Keratinocyte (primary cell): ENCODE measurements at regions not wholly inside any gene's neighbourhood (a gene's known extent, or its start where the extent isn't known, plus 50 kb on each side); places are given as distances from the start of the nearest gene placed in this dataset.

Experiments
- DNase-seq: peaks from one replicate; pipeline ENCODE4 v3.0.0-alpha.2; 2011; ENCODE audit warnings: low read depth, missing footprints, low spot score
- FAIRE-seq: peaks from 2 replicates; lab custom pipeline; 2011; peaks lifted over from hg19 to GRCh38; lab: Jason Lieb, UNC
- H2AFZ ChIP-seq: 2 replicates; pipeline ENCODE4 v1.6.0; 2012; ENCODE audit warnings: low read length, control low read depth, inconsistent platforms; ENCODE audit not compliant: control insufficient read depth
- H3K27ac ChIP-seq: 2 replicates; pipeline ENCODE4 v1.5.1; 2011; ENCODE audit warnings: low read length; ENCODE audit not compliant: control insufficient read depth, insufficient read depth
- H3K27me3 ChIP-seq: 3 replicates; pipeline ENCODE4 v1.6.0; 2011; ENCODE audit warnings: low read length; ENCODE audit not compliant: control insufficient read depth, insufficient read depth; ENCODE audit errors: extremely low read depth
- H3K36me3 ChIP-seq, 2 experiments: 2 replicates in 1 of 2; 3 replicates in 1 of 2; pipeline ENCODE4 v1.5.1; 2011; ENCODE audit warnings: low read length in 2 of 2, mild to moderate bottlenecking in 1 of 2; ENCODE audit not compliant: control insufficient read depth in 2 of 2, insufficient read depth in 2 of 2; ENCODE audit errors: extremely low read depth in 1 of 2
- H3K4me1 ChIP-seq: 3 replicates; pipeline ENCODE4 v1.5.1; 2011; ENCODE audit warnings: low read length; ENCODE audit not compliant: control insufficient read depth, insufficient read depth; ENCODE audit errors: extremely low read depth
- H3K4me2 ChIP-seq: 3 replicates; pipeline ENCODE4 v1.6.0; 2011; ENCODE audit warnings: low read depth, low read length; ENCODE audit not compliant: control insufficient read depth, insufficient read depth; ENCODE audit errors: extremely low read depth
- H3K4me3 ChIP-seq, 3 experiments: fragments of 200-600 bp in 1 of 3; sonication (generic) in 1 of 3; 2 replicates in 2 of 3; 3 replicates in 1 of 3; pipeline ENCODE4 v1.5.1; 2011 to 2016; ENCODE audit warnings: low read length in 3 of 3, mild to moderate bottlenecking in 3 of 3, control low read depth in 2 of 3, inconsistent platforms in 1 of 3, low read depth in 1 of 3, mixed read lengths in 1 of 3, mixed run types in 1 of 3, moderate library complexity in 1 of 3; ENCODE audit not compliant: control insufficient read depth in 2 of 3, insufficient read depth in 2 of 3; ENCODE audit errors: extremely low read depth in 1 of 3
- H3K79me2 ChIP-seq: 2 replicates; pipeline ENCODE4 v1.6.0; 2012; ENCODE audit warnings: low read length; ENCODE audit not compliant: control insufficient read depth, insufficient read depth
- H3K9ac ChIP-seq: 3 replicates; pipeline ENCODE4 v1.6.0; 2011; ENCODE audit warnings: low read length; ENCODE audit not compliant: control insufficient read depth, insufficient read depth; ENCODE audit errors: extremely low read depth
- H3K9me1 ChIP-seq: 3 replicates; pipeline ENCODE4 v1.6.0; 2011; ENCODE audit warnings: low read length; ENCODE audit not compliant: control insufficient read depth, insufficient read depth; ENCODE audit errors: extremely low read depth
- H3K9me3 ChIP-seq: 2 replicates; pipeline ENCODE4 v1.5.1; 2012; ENCODE audit warnings: low read depth, low read length; ENCODE audit not compliant: control insufficient read depth
- H4K20me1 ChIP-seq: 3 replicates; pipeline ENCODE4 v1.6.0; 2011; ENCODE audit warnings: low read length; ENCODE audit not compliant: control insufficient read depth, insufficient read depth; ENCODE audit errors: extremely low read depth
- CTCF ChIP-seq, 3 experiments: IDR thresholded peaks in 1 of 3; conservative IDR thresholded peaks in 1 of 3; optimal IDR thresholded peaks in 1 of 3; 2 replicates in 2 of 3; 3 replicates in 1 of 3; pipeline versions ENCODE3 to v1.5.1; 2011; ENCODE audit warnings: low read length in 3 of 3, mild to moderate bottlenecking in 3 of 3, moderate library complexity in 2 of 3, control low read depth in 1 of 3, inconsistent platforms in 1 of 3; ENCODE audit not compliant: insufficient read depth in 2 of 3; ENCODE audit errors: extremely low read depth in 1 of 3
- EZH2 ChIP-seq: IDR thresholded peaks from one replicate; pipeline ENCODE4 v1.6.1; 2012; ENCODE audit warnings: inconsistent platforms, mild to moderate bottlenecking, low read length, moderate library complexity
- dilution Hi-C: fragments of 300-500 bp; cut with MboI; formaldehyde crosslinking; loops from one replicate; pipeline ENCODE4 v1.7.0; 2020; ENCODE audit warnings: low sequenced_read_pairs; ENCODE audit not compliant: extremely low pct_ligation_motif_present

GRCh38 chr7:94258418-94259300, 136.0 kb upstream of the COL1A2 start:
- H4K20me1 ChIP-seq = no peaks in the 10 kb centered on the region
- no peaks in the 10 kb centered on the region for H3K79me2 ChIP-seq
- no peak overlapping the region for H3K27ac ChIP-seq
- no peak overlapping the region for H2AFZ ChIP-seq
- no peaks in the 10 kb centered on the region for H3K4me1 ChIP-seq
- DNase-seq = no peak
- no peaks in the 10 kb centered on the region for H3K9me3 ChIP-seq
- H3K27me3 ChIP-seq = peaks cover 3% of the 10 kb centered on the region
- dilution Hi-C loops = no loop called here
- no peak overlapping the region for H3K9ac ChIP-seq
- TF ChIP-seq CTCF (optimal IDR thresholded peaks at IDR 0.05 in 1 of 3, IDR thresholded peaks at IDR 0.05 in 1 of 3, conservative IDR thresholded peaks at IDR 0.05 in 1 of 3; ENCODE audit: extremely low read depth in 1 of 3, insufficient read depth in 2 of 3, low read length in 3 of 3) (no peak), EZH2 (no peak)
- H3K36me3 ChIP-seq = no peaks in the 10 kb centered on the region
- H3K4me2 ChIP-seq = no peak overlapping the region
- no peak overlapping the region for H3K4me3 ChIP-seq
- no peaks in the 10 kb centered on the region for H3K9me1 ChIP-seq
- FAIRE-seq = no peak

GRCh38 chr7:94261067-94261466, 133.6 kb upstream of the COL1A2 start:
- H4K20me1 ChIP-seq = no peaks in the 10 kb centered on the region
- H3K4me3 ChIP-seq = no peak overlapping the region
- H3K9me1 ChIP-seq = no peaks in the 10 kb centered on the region
- DNase-seq (no peak), FAIRE-seq (no peak)
- H3K4me2 ChIP-seq = no peak overlapping the region
- no peaks in the 10 kb centered on the region for H3K9me3 ChIP-seq
- no peaks in the 10 kb centered on the region for H3K4me1 ChIP-seq
- peaks cover 3% of the 10 kb centered on the region for H3K27me3 ChIP-seq
- dilution Hi-C loops = no loop called here
- no peaks in the 10 kb centered on the region for H3K79me2 ChIP-seq
- no peak overlapping the region for H3K27ac ChIP-seq
- TF ChIP-seq EZH2 (no peak), CTCF (optimal IDR thresholded peaks at IDR 0.05 in 1 of 3, IDR thresholded peaks at IDR 0.05 in 1 of 3, conservative IDR thresholded peaks at IDR 0.05 in 1 of 3; ENCODE audit: extremely low read depth in 1 of 3, insufficient read depth in 2 of 3, low read length in 3 of 3) (no peak)
- H3K9ac ChIP-seq = no peak overlapping the region
- H2AFZ ChIP-seq = no peak overlapping the region
- no peaks in the 10 kb centered on the region for H3K36me3 ChIP-seq
